Parathyroid adenoma (tissue), 2 donors: ENCODE measurements at regions not wholly inside any gene's neighbourhood (a gene's known extent, or its start where the extent isn't known, plus 50 kb on each side); places are given as distances from the start of the nearest gene placed in this dataset.

ENCODE experiments used
- H2AFZ ChIP-seq: fragments of 300-600 bp; sonication (generic); one replicate; pipeline ENCODE4 v1.7.0; 2017; ENCODE audit warnings: antibody characterized with exemption, mild to moderate bottlenecking
- H3K27ac ChIP-seq: fragments of 300-600 bp; sonication (generic); one replicate; pipeline ENCODE4 v1.7.0; 2017
- H3K27me3 ChIP-seq: fragments of 300-600 bp; sonication (generic); one replicate; pipeline ENCODE4 v1.7.0; 2017; ENCODE audit warnings: low read length; ENCODE audit not compliant: control insufficient read depth, insufficient read depth
- H3K36me3 ChIP-seq: fragments of 300-600 bp; sonication (generic); one replicate; pipeline ENCODE4 v1.7.0; 2017; ENCODE audit warnings: low read length; ENCODE audit not compliant: control insufficient read depth, insufficient read depth
- H3K4me1 ChIP-seq: fragments of 300-600 bp; sonication (generic); one replicate; pipeline ENCODE4 v1.7.0; 2017; ENCODE audit warnings: control low read depth
- H3K4me2 ChIP-seq: fragments of 300-600 bp; sonication (generic); one replicate; pipeline ENCODE4 v1.7.0; 2017; ENCODE audit warnings: low read length
- H3K4me3 ChIP-seq: fragments of 300-600 bp; sonication (generic); one replicate; pipeline ENCODE4 v1.7.0; 2017; ENCODE audit warnings: low read depth, low read length
- H3K79me2 ChIP-seq: fragments of 300-600 bp; sonication (generic); one replicate; pipeline ENCODE4 v1.7.0; 2017; ENCODE audit warnings: control low read depth
- H3K9ac ChIP-seq: fragments of 300-600 bp; sonication (generic); one replicate; pipeline ENCODE4 v1.7.0; 2017; ENCODE audit warnings: mild to moderate bottlenecking
- H3K9me3 ChIP-seq: fragments of 300-600 bp; sonication (generic); one replicate; pipeline ENCODE4 v1.7.0; 2017; ENCODE audit warnings: low read length; ENCODE audit not compliant: control insufficient read depth
- CTCF ChIP-seq: fragments of 300-600 bp; sonication (generic); IDR thresholded peaks from one replicate; pipeline ENCODE4 v1.7.0; 2017; ENCODE audit warnings: antibody characterized with exemption, mild to moderate bottlenecking
- donor health status: primary hyperparathyroidism.

DNA sequence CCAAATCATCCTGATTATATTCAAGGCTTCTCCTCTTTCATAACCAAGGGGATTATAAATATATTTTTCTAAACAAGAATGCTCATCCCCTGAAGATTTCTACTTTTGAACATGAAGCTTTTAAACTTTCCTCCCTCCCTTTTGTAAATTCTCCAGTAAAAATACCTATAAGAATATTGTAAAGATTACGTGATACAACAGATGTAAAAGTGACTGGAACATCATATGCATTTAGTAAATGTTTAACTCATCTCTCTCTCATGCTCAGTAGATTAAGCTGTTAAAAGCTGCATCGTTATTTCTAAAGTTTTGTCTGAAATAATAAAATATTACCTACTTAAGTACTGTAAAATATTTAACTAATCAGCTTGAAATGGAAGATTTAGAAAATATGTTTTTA lies 281.1 kb downstream of the SPRY2 start:
- Histone ChIP-seq H3K27ac (no peak overlapping the region), H3K9me3 (no peaks in the 10 kb centered on the region), H3K79me2 (no peaks in the 10 kb centered on the region), H3K9ac (no peak overlapping the region), H3K4me2 (no peak overlapping the region), H2AFZ (no peak overlapping the region), H3K27me3 (no peaks in the 10 kb centered on the region), H3K36me3 (no peaks in the 10 kb centered on the region), H3K4me3 (no peak overlapping the region), H3K4me1 (no peaks in the 10 kb centered on the region)
- TF ChIP-seq CTCF: no peak

GRCh38 chr13:80058626-80059025 lies 282.3 kb downstream of the SPRY2 start:
- Histone ChIP-seq H2AFZ (no peak overlapping the region), H3K4me2 (no peak overlapping the region), H3K4me3 (no peak overlapping the region), H3K27ac (no peak overlapping the region), H3K79me2 (no peaks in the 10 kb centered on the region), H3K4me1 (no peaks in the 10 kb centered on the region), H3K27me3 (no peaks in the 10 kb centered on the region), H3K9ac (no peak overlapping the region), H3K36me3 (no peaks in the 10 kb centered on the region), H3K9me3 (no peaks in the 10 kb centered on the region)
- no peak for TF ChIP-seq CTCF

DNA sequence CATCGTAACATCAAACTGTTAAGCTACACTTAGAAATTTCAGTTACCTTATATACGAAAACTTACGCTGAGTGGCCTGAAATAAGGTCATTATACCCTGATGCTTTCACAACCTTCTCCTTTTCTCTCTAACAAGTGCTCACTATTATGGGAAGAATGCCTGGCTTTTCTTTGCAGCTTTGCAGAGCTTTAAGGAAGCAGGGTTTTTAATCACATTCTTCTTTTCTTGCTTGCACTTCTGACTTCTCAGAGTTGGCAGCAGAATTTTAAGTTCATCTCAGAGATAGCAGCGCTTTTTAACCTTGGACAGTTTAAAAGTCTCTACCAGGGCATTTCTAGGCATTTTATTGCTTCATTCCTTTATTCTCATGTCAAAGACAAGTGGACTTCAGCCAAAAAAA lies 285.1 kb downstream of the SPRY2 start:
- H3K9me3 ChIP-seq: no peaks in the 10 kb centered on the region
- TF ChIP-seq CTCF: no peak
- no peak overlapping the region for H3K4me3 ChIP-seq

GRCh38 chr13:80054806-80055205 lies 286.1 kb downstream of the SPRY2 start:
- no peak overlapping the region for H3K27ac ChIP-seq
- H3K79me2 ChIP-seq: no peaks in the 10 kb centered on the region
- no peak overlapping the region for H3K9ac ChIP-seq
- H3K27me3 ChIP-seq: no peaks in the 10 kb centered on the region
- no peak overlapping the region for H2AFZ ChIP-seq
- H3K9me3 ChIP-seq: no peaks in the 10 kb centered on the region
- no peak for TF ChIP-seq CTCF
- no peaks in the 10 kb centered on the region for H3K4me1 ChIP-seq
- H3K4me2 ChIP-seq: no peak overlapping the region
- no peaks in the 10 kb centered on the region for H3K36me3 ChIP-seq
- no peak overlapping the region for H3K4me3 ChIP-seq

More for the DNA sequence above, 285.1 kb downstream of the SPRY2 start:
- Histone ChIP-seq H3K9ac (no peak overlapping the region), H3K4me2 (no peak overlapping the region), H3K79me2 (no peaks in the 10 kb centered on the region), H2AFZ (no peak overlapping the region), H3K4me1 (no peaks in the 10 kb centered on the region), H3K27ac (no peak overlapping the region), H3K36me3 (no peaks in the 10 kb centered on the region), H3K27me3 (no peaks in the 10 kb centered on the region)

GRCh38 chr13:80052286-80052685 lies 288.6 kb downstream of the SPRY2 start:
- Histone ChIP-seq H3K4me3 (no peak overlapping the region), H3K9me3 (no peaks in the 10 kb centered on the region), H3K4me2 (no peak overlapping the region), H3K27ac (no peak overlapping the region), H3K4me1 (no peaks in the 10 kb centered on the region), H3K79me2 (no peaks in the 10 kb centered on the region), H3K36me3 (no peaks in the 10 kb centered on the region), H2AFZ (no peak overlapping the region), H3K9ac (no peak overlapping the region), H3K27me3 (no peaks in the 10 kb centered on the region)
- no peak for TF ChIP-seq CTCF
